Iris pigment epithelial cell (primary cell): ENCODE measurements at regions not wholly inside any gene's neighbourhood (a gene's known extent, or its start where the extent isn't known, plus 50 kb on each side); places are given as distances from the start of the nearest gene placed in this dataset.
"Not testable (repeated sequence)": the region's sequence is repeated elsewhere in the genome, so short reads cannot be mapped to it uniquely, and the experiment has no call there.

Source experiments
- DNase-seq: peaks from one replicate; pipeline ENCODE4 v3.0.0-alpha.2; 2011; ENCODE audit warnings: low read depth

DNA sequence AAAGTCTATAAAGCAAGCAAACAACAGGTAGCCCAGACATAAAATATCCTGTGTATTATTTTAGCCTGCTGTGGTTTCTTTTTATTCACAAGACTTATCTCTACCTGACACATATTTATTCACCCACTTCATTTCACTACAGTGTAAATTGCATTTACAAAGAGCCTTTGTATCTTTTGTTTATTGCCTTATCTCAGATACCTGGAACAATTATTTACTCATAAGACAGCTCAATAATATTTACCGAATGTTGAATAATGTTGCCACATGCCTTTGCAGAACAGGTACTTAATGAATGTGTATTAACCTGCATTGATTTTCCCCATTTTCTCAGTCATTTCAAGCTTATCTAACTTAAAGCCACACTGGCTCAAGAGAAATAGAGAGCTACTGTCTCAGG is 603.6 kb downstream of the FBXO15 start:
- DNase-seq: no peak

DNA sequence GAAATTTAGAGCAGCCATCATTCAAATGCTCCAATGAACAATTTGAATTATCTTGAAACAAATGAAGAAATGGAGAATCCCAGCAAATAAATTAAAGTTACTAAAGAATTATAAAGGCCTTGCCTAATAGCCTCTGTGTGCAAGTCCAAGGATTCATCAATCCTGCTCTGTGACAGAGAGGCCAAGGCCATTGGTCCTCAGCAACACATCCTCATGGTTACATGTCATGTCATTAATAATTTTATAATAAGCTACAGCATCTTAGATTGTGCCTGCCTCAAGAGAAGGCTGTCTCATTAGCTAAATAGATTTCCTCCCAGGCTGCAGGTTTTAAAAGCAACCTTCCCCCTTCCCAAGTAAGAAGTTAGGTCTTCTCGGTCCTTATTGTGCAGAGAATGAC is 611.6 kb downstream of the FBXO15 start:
- no peak for DNase-seq

DNA sequence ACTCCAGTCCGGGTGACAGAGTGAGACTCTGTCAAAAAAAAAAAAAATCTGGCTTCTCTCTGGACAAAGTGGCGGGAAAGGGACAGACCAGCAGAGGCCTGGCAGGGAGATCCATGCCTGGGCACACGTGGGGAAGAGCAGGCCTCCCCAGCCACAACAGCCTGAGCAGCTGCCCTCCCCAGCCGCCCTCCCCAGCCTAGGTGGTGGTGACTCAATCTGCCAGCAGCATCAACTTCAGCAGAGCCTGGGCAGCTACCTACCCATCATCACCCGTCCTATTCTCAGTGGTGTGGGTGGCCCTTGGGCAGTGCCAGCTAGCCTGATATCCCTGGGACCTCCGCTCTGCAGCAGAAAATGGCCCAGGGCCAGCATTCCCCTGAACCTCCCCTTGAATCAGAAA is 612.4 kb downstream of the FBXO15 start:
- no peak for DNase-seq

DNA sequence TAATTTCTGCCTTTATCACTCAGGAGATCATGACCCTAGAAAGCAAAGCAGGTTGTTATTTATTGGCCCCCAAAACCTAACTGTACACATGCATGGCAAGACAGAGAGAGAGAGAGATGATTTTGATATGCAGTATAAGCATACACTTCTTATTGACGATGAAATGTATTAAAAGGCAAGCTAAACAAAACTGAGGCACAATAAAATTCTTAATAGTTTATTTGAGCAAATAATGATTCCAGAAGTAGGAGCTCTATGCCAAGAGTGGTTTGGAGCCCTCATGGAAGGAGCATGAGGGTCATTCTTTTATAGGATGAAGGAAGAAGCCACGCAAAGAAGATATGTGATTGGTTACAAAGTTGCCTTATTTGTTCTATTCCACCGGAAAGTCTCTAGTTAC is 616.0 kb downstream of the FBXO15 start:
- DNase-seq: no peak

DNA sequence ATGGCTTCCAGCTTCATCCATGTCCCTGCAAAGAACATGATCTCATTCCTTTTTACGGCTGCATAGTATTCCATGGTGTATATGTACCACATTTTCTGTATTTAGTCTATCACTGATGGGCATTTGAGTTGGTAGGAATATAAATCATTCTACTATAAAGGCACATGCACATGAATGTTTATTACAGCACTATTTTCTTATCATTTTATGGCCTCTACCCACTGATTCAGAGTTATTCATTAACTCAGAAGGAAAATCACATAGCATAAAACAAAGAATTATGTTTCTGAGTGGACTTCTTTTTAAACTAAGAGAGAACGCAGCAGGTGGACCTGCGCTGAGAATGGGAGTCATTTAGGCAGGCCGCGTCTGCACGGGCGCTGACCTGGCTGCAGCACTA is 619.6 kb downstream of the FBXO15 start:
- no peak for DNase-seq

DNA sequence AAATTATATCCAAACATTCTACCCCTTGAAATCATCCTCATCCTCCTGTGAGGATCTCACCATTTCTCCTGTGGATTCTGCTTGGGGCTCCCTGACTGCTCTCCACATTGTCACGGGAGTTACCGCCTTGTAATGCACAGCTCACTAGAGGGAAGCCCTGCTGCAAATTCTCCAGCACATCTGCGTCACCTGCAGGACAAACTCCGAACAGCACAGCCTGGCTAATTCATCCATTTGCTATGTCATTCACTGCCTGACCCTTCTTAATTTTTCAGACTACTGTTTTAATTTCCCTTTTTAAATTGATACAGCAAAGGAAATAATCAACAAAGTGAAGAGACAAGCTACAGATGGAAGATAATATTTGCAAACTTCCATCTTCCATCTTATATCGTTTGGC is 627.4 kb downstream of the FBXO15 start:
- no peak for DNase-seq

DNA sequence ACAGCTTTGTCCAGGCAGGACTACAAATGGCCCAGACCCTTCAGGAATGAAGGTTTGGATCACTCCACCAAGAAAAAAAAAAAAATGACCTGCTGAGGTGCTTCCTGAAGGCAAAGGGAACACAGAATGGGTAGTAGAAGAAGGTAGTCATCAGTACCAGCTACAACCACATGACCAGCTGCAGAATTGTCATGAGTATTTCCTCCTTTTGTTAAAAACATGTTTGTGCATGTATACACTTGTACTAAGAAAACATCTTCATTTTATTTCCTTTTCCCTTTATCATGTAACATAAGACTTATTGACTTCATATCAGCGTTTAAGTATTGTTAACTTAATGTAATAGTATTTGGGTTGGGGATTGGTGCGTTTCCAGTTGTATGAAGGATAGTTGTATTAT is 631.6 kb downstream of the FBXO15 start:
- DNase-seq: not testable (repeated sequence)

DNA sequence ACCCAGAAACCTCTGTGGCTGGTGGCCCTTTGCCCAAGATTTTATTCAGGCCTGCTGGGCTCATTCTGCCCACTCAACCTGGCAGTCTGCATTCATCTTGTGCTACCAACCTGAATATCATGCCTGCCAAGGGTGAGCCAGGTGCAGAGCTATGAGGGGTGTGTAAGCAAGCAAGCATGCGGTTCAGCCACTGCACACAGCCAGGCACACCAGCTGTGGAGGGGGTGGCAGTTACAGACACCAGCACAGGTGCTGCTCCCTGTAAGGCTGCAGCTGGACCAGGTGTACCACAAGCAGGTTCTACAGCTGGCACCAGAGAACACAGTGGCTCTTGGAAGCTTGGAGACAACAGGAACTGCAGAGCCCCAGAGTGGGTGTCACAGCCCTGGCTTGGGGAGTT is 633.2 kb downstream of the FBXO15 start:
- no peak for DNase-seq

DNA sequence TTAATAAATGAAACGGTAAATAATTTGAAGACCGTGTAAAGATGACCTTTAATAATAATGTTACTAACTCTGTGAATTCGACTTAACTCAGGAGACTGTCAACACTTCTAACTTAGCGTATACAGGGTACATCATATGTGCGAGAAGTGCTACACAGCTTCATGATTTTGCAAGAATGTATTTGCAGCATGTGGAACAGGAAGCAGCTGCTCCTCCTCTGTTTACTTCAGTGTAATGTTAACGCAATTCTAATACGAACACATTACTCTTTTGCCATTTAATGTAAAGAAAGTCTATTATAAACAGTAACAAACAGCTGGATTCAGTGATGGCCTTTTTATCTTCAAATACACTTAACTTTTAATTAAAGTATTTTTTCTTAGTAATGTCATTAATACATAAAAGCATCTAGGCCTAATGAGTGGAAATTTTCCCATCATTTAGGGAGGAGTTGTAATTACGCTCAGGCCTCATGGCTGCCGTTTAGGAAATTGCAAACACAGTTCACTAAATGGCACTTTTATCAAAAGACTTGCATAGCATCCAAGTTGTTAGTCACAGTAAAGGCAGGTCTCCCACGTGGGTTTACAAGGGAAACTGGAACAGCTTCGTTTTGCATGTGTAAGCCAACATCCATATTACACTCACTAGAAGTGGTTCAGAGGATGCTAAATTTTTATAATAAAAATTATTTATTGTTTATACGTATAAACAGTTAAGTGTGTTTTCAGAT is 635.7 kb downstream of the FBXO15 start:
- DNase-seq: no peak

DNA sequence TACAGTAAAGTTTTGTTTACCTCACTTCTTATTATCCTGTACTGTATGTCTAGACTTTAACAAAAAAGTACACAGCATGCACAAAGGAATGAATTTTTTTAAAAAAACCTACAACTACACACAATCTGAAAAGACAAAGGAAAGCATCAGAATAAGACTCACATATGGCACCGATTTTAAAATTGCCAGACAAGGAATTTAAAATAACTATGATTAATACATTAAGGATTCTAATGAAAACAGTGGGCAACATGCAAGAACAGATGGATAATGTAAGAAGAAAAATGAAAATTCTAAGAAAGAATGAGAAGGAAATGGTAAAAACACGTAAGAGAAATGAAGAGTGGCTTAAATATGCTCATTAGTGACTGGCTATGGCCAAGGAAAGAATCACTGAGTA is 638.2 kb downstream of the FBXO15 start:
- DNase-seq: no peak

DNA sequence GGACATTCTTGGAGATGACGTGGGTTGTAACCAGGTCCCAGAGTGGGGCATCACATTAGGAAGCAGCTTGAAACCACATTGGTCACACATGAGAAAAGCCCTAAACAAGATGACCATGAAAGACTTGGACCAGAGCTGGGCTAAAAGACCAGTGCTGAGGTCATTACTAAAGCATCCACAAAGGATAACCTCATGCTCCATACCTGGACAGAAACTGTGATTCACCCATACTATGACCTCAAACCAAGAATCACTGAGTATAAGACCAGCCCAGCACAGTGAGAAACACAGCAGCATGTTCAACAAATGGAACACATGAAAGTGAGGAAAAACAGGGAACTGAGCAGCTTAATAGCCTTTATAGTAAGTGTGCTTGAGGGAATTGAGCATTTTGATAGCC is 635.5 kb upstream of the NETO1 start:
- DNase-seq: no peak

DNA sequence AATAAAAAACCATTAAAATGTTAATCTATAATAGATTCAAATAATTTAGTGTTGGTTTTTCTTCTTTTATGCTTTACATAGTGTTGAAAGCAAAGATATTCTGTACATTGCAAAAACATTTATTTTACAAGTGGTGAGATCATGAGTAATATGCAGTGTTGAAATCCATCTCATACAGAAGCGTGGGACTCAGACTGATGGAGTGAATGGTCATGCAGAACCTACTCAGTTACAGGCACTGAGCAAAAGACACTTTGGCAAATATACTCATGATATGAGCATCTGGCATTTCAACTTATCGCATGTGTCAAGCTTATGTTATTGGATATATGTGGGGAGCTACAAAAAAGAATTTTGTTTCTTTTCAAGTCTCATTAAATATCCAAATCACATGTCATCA is 620.2 kb upstream of the NETO1 start:
- DNase-seq: no peak

DNA sequence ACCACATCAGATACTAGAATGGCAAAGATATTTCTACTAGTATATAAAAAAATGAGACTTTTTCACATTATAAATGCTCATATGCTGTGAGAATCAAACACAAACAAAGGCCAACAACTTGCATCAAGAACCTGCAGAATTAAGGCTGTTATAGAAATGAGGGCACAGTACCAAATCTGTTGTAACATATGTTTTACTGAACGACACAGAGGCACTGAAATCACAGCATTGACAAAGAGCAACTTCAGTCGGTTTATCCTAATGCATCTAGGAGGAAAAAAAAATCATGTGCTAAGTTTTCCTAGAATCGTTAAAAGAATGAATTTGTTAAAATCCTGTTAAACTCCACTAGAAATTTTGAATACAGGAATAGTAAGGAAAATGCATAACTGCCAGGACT is 617.4 kb upstream of the NETO1 start:
- no peak for DNase-seq

DNA sequence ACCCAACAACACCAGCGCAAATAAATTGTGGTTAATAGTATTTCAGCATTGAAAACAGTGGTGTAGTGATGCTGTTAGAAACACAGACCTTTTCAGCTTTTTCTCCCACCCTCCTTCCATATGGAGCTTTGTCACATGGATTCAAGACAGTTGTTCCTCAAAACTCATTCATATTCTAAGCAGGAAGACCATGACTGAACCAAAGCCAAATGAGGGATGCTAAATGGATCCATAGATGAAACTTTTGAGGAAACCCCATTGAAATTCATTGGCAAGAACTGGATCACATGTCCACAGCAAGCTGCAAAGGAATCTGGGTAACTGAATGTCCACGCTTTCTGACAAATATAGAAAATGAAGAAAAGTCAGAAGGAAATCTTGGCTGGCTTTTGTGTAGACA is 615.1 kb upstream of the NETO1 start:
- no peak for DNase-seq

DNA sequence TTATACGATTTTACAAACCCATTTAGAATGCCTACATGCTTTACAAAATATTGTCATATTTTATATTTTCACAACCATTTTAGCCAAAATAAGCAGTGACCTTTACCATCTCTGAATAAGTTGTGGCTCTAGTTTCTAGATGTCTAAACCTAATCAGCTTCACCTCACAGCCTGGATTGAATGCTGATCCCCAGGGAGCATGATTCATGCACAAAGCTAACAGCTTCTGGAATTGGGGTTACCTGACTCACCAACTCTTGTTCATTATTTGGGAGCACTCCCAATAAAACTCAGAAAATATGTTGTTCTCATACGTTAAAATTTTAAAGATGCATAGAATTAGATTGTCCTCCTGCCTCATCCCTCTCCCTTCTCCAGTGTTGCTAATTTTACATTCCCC is 611.7 kb upstream of the NETO1 start:
- no peak for DNase-seq

DNA sequence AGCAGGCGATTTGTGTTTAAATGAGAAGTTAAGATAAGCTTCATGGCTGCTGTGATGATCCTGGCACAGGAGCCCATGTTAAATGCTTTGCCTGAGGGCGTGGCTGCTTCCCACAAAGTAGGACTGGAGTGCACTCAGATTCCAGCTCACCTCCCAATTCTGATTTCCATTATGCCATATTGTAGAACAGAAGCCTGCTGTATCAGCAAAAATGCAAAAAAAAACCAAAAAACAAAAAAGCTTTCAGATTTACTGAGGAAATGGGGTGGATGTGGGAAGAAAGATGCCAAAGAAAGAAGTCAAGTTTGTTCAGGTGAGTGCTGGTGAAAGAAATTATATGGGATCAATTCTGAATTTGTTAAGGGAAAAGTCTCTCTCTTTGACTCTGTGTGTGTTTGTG is 610.4 kb upstream of the NETO1 start:
- DNase-seq: no peak

DNA sequence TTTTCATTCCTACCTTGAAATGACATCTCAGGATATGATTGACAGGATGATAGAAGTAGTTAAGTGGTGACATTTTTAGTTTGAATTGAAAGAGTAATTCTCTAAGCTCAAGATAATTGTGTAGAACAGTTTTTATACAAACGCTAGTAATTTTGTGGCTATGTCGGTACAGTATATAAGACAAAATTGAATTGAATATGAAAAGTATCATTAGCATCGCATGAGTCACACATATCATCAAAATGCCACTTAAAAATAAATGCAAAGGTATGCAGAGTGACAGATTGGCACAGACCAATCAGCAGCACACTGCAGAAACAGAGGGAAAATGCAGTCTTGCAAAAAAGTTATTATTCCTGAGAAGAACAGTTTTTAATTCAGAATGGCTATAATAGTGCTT is 608.2 kb upstream of the NETO1 start:
- no peak for DNase-seq

DNA sequence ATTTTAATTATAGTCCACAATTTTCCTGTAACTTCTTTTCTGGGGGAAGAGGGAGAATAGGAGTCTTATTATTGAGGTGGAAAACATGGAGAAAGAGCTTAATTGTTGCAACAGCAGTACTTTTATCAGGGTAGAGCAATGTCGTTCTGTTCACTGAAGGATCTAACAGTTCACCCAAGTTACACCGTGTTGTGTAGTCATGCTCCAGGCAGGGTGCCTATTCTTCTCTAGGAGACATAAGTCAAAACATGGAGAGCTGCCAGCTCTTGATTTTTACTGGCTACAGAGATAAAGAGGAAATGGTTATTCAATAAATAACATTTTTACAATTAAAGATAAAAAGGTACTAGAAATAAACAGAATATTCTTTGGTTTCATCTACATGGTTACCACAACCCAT is 594.3 kb upstream of the NETO1 start:
- peak; percentile 68 for DNase-seq

DNA sequence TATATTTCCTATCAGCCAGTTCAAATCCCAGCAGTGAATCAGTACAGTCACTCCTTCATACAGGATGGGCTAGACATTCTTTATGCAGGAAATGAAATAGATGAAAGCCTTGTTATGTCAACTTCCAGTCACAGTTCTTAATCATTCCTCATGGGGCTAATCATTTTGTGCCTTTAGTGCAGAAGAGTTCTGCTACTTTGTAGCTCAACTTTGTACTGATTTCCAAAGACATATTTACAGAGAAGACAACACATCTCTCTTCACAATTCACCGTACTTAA is 593.9 kb upstream of the NETO1 start:
- DNase-seq: peak; percentile 16

DNA sequence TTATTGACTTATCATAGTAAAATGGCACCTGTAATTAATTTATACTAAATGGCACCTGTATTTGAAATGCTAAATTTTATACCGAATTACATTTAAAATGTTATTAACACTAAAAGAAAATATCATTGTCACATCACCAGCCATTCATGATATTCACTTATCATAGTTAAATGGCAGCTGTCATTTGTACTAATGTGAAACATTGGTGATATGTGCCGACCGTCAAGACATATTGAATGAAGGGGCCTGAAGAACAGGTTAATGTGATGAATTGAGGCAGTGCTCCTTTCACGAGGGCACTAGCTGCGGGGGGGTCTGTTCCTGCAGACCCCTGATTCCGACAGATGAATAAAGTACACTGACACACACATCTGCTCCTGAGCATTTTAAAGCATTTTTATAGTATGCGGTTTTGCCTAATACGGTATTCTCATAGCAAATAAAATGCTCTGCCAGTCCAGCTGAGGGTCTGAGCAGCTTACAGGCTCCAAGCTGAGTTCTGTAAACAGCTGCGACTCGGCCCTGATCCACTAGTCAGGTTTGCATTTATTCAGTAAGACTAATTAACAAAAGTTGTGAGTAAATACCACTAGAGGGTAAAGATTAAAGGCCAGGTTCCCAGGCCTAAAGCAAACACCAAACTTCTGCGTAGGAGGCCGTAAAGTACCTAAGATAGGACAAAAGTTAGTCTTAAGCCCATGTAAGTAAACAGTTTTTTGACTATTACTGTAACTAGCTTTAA is 593.4 kb upstream of the NETO1 start:
- DNase-seq: no peak

DNA sequence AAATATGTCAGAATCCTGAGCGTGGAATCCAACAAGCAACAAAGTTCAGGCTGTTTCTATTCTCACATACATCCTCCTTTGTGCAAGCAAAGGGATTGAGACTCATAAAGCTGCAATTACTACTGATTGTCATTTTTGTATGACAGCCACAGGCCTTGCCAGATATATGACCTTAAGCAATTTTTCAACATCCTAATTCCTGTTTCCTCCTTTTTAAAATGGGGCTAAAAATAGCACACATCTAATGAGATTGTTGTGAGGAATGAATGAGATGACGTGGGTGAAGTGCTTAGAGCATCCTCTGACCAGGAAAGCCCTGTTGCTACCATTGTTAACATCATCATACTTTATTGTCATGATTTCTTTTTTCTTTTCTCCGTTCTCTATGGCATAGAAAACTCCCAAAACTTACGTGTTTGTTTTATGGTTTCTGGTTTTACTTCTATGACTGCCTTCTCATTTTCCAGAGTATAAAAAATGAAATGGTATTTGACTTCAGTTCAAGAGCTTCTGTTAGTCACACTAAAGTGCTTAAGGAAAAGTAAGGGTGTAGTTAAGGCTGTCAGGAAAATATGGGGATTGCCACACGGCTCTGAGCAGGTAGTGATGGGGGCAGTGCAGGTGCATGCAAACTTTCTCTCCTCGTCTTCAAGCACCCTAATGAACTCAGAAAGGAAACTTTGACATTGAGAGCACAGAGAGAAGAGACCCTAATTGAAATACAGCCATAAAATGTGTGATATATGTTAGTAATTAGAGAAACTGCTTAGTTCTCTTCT is 590.6 kb upstream of the NETO1 start:
- no peak for DNase-seq

DNA sequence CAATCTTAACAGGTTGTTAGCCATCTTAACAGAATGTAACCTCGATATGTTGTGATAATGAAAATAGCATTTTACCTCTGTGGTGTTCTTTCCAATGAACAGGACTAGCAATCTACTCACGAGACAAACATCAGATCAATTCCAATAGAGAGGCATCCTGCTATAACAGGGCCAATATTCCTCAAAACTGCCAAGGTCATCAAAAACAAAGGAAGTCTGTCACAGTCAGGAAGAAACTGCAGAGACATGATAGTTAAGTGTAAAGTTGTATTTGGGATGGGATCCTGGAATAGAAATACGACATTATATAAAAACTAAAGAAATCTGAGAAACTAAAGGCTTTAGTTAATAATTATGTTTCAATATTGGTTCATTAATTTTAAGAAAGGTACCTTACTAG is 588.9 kb upstream of the NETO1 start:
- no peak for DNase-seq

DNA sequence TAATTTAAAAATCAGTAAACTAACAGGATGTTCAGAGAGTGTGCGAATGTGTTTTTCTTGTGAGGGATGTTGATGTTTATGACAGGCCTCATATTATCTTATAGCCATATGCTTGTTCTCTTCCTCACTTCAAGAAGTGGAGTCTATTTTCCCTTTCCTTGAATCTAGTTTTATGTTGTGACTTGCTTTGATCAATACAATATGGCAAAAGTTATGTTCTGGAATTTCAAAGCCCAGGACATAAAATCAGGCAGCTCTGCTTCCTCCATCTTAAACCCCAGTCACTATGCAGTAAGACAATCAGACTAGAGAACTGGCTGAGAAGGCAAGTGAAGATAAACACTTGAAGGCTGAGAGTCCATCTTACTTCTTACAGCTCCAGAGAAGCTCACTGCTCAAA is 585.1 kb upstream of the NETO1 start:
- DNase-seq: no peak

DNA sequence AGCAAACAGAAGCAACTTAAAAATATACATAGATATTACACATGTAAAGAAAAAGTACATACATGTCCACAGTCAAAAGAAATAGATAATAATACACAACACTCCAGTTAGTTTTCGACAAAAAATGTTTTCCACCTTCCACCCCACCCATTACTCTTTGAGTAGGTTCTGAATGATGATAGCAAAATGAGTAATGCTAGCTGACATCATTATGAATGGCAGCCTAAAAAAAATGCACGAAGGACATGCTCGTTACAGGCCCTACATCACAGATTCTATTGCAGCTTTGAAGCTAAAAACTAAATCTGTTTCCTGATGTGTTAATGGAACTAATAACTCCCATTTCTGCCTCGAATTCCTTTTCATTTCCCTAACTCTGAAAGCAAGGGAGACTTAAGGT is 578.7 kb upstream of the NETO1 start:
- no peak for DNase-seq
